ENCODE measurements at regions not wholly inside any gene's neighbourhood (a gene's known extent, or its start where the extent isn't known, plus 50 kb on each side); places are given as distances from the start of the nearest gene placed in this dataset.

GRCh38 chr7:110317541-110318265 is 773.2 kb upstream of the LRRN3 start:
- TF ChIP-seq PATZ1 (CRISPR knock-in tag; IDR thresholded peaks at IDR 0.05; ENCODE audit: borderline replicate concordance) (no peak), ZFP30 (CRISPR knock-in tag; IDR thresholded peaks at IDR 0.05) (no peak), ISL1 (CRISPR knock-in tag; IDR thresholded peaks at IDR 0.05) (no peak), SNAI2 (CRISPR knock-in tag; IDR thresholded peaks at IDR 0.05) (no peak), BACH2 (CRISPR knock-in tag; IDR thresholded peaks at IDR 0.05; ENCODE audit: borderline replicate concordance) (no peak), ZC3H10 (CRISPR knock-in tag; IDR thresholded peaks at IDR 0.05) (no peak), ZFP3 (CRISPR knock-in tag; IDR thresholded peaks at IDR 0.05) (no peak), ARNTL (CRISPR knock-in tag; IDR thresholded peaks at IDR 0.05; ENCODE audit: borderline replicate concordance, low read depth) (no peak), PPARA (CRISPR knock-in tag; IDR thresholded peaks at IDR 0.05; ENCODE audit: borderline replicate concordance) (no peak), ESRRG (CRISPR knock-in tag; IDR thresholded peaks at IDR 0.05) (no peak), CREB5 (CRISPR knock-in tag; IDR thresholded peaks at IDR 0.05; ENCODE audit: low read depth) (no peak), RARB (CRISPR knock-in tag; IDR thresholded peaks at IDR 0.05) (no peak), ZNF8 (CRISPR knock-in tag; IDR thresholded peaks at IDR 0.05) (no peak)

Data from SK-N-SH treated with all-trans-retinoic acid at 6 μM for 48 hours (cell line).